Astrocyte (in vitro differentiated cells and primary cell): ENCODE measurements at regions not wholly inside any gene's neighbourhood (a gene's known extent, or its start where the extent isn't known, plus 50 kb on each side); places are given as distances from the start of the nearest gene placed in this dataset.

ENCODE experiments used
- DNase-seq: peaks from one replicate; pipeline ENCODE4 v3.0.0-alpha.2; 2010; ENCODE audit warnings: low read depth
- FAIRE-seq: peaks from 2 replicates; lab custom pipeline; 2011; peaks lifted over from hg19 to GRCh38; lab: Jason Lieb, UNC
- H2AFZ ChIP-seq: 2 replicates; pipeline ENCODE4 v1.6.0; 2012; ENCODE audit warnings: low read depth, low read length, inconsistent platforms
- H3K27ac ChIP-seq: 2 replicates; pipeline ENCODE4 v1.5.1; 2011; ENCODE audit warnings: low read depth, low read length, inconsistent platforms
- H3K27me3 ChIP-seq: 2 replicates; pipeline ENCODE4 v1.6.0; 2011; ENCODE audit warnings: low read length, inconsistent platforms; ENCODE audit not compliant: insufficient read depth
- H3K36me3 ChIP-seq: 2 replicates; pipeline ENCODE4 v1.5.1; 2011; ENCODE audit warnings: low read length, inconsistent platforms; ENCODE audit not compliant: insufficient read depth
- H3K4me1 ChIP-seq: 2 replicates; pipeline ENCODE4 v1.5.1; 2011; ENCODE audit warnings: low read length, inconsistent platforms; ENCODE audit not compliant: insufficient read depth
- H3K4me2 ChIP-seq: 2 replicates; pipeline ENCODE4 v1.6.0; 2012; ENCODE audit warnings: low read length, inconsistent platforms
- H3K4me3 ChIP-seq: 2 replicates; pipeline ENCODE4 v1.5.1; 2011; ENCODE audit warnings: low read depth, mild to moderate bottlenecking, low read length, inconsistent platforms; ENCODE audit not compliant: insufficient read depth
- H3K79me2 ChIP-seq: 2 replicates; pipeline ENCODE4 v1.6.0; 2012; ENCODE audit warnings: mild to moderate bottlenecking, low read length, inconsistent platforms; ENCODE audit not compliant: insufficient read depth
- H3K9ac ChIP-seq: 2 replicates; pipeline ENCODE4 v1.6.0; 2012; ENCODE audit warnings: mild to moderate bottlenecking, low read length, inconsistent platforms
- H3K9me3 ChIP-seq: 2 replicates; pipeline ENCODE4 v1.5.1; 2012; ENCODE audit warnings: low read depth, mild to moderate bottlenecking, low read length, inconsistent platforms; ENCODE audit not compliant: insufficient read depth
- H4K20me1 ChIP-seq: 2 replicates; pipeline ENCODE4 v1.6.0; 2012; ENCODE audit warnings: low read length, inconsistent platforms; ENCODE audit not compliant: insufficient read depth
- H3K27ac Mint-ChIP-seq: one replicate; pipeline ENCODE4 v1.8.0; 2021; ENCODE audit warnings: mild to moderate bottlenecking, mixed read lengths; ENCODE audit not compliant: unreplicated experiment
- H3K27me3 Mint-ChIP-seq: one replicate; pipeline ENCODE4 v1.8.0; 2021; ENCODE audit warnings: low read depth, mixed read lengths; ENCODE audit not compliant: unreplicated experiment
- H3K36me3 Mint-ChIP-seq: one replicate; pipeline ENCODE4 v1.8.0; 2021; ENCODE audit warnings: low read depth, mixed read lengths; ENCODE audit not compliant: unreplicated experiment
- H3K4me1 Mint-ChIP-seq: one replicate; pipeline ENCODE4 v1.8.0; 2021; ENCODE audit warnings: low read depth, mixed read lengths; ENCODE audit not compliant: unreplicated experiment
- H3K4me3 Mint-ChIP-seq: one replicate; pipeline ENCODE4 v1.8.0; 2021; ENCODE audit warnings: mild to moderate bottlenecking, moderate library complexity, mixed read lengths; ENCODE audit not compliant: unreplicated experiment
- H3K9me3 Mint-ChIP-seq: one replicate; pipeline ENCODE4 v1.8.0; 2021; ENCODE audit warnings: mild to moderate bottlenecking, mixed read lengths; ENCODE audit not compliant: unreplicated experiment
- CTCF ChIP-seq: IDR thresholded peaks from 2 replicates; pipeline ENCODE4 v1.5.1; 2011; ENCODE audit warnings: low read depth, mild to moderate bottlenecking, inconsistent platforms, low read length, moderate library complexity; ENCODE audit not compliant: insufficient read depth
- EZH2 ChIP-seq: IDR thresholded peaks from 2 replicates; pipeline ENCODE4 v1.6.1; 2012; ENCODE audit warnings: mild to moderate bottlenecking, low read length, inconsistent platforms; ENCODE audit not compliant: insufficient read depth

GRCh38 chr4:13704761-13705160 is 77.2 kb upstream of the BOD1L1 start:
- no peak for DNase-seq
- no peak for FAIRE-seq
- no peak overlapping the region for H3K4me3 ChIP-seq
- H3K9ac ChIP-seq: no peak overlapping the region
- no peaks in the 10 kb centered on the region for H3K27me3 ChIP-seq
- no peak overlapping the region for H3K4me3 Mint-ChIP-seq
- H3K4me2 ChIP-seq: no peak overlapping the region
- no peaks in the 10 kb centered on the region for H4K20me1 ChIP-seq
- no peak for TF ChIP-seq EZH2
- no peak for TF ChIP-seq CTCF
- no peak overlapping the region for H3K27ac ChIP-seq
- H3K27me3 Mint-ChIP-seq: no peaks in the 10 kb centered on the region
- peaks cover 12% of the 10 kb centered on the region for H3K4me1 Mint-ChIP-seq
- H3K9me3 Mint-ChIP-seq: no peaks in the 10 kb centered on the region
- H3K36me3 ChIP-seq: no peaks in the 10 kb centered on the region
- no peaks in the 10 kb centered on the region for H3K9me3 ChIP-seq
- H3K4me1 ChIP-seq: peaks cover 11% of the 10 kb centered on the region
- H2AFZ ChIP-seq: no peak overlapping the region
- no peak overlapping the region for H3K27ac Mint-ChIP-seq
- no peaks in the 10 kb centered on the region for H3K36me3 Mint-ChIP-seq
- no peaks in the 10 kb centered on the region for H3K79me2 ChIP-seq

- Histone ChIP-seq H3K4me3 (no peak overlapping the region), H3K36me3 (no peaks in the 10 kb centered on the region), H2AFZ (no peak overlapping the region), H3K4me1 (peaks cover 4% of the 10 kb centered on the region), H3K27ac (no peak overlapping the region), H3K9ac (no peak overlapping the region), H4K20me1 (no peaks in the 10 kb centered on the region), H3K27me3 (no peaks in the 10 kb centered on the region), H3K4me2 (no peak overlapping the region), H3K9me3 (no peaks in the 10 kb centered on the region), H3K79me2 (no peaks in the 10 kb centered on the region)
- no peak overlapping the region for H3K4me3 Mint-ChIP-seq
- no peak overlapping the region for H3K27ac Mint-ChIP-seq
- TF ChIP-seq CTCF (no peak), EZH2 (no peak)
- FAIRE-seq (no peak), DNase-seq (no peak)
- no peaks in the 10 kb centered on the region for H3K36me3 Mint-ChIP-seq
- H3K9me3 Mint-ChIP-seq: no peaks in the 10 kb centered on the region
- H3K27me3 Mint-ChIP-seq: peaks cover 3% of the 10 kb centered on the region
- peaks cover 12% of the 10 kb centered on the region for H3K4me1 Mint-ChIP-seq
Measured at GRCh38 chr4:13705521-13706041, 78.1 kb upstream of the BOD1L1 start.

- no peak for DNase-seq
- Histone ChIP-seq H2AFZ (no peak overlapping the region), H3K27ac (no peak overlapping the region), H3K27me3 (no peaks in the 10 kb centered on the region), H3K36me3 (no peaks in the 10 kb centered on the region), H3K4me2 (no peak overlapping the region), H3K4me1 (no peaks in the 10 kb centered on the region), H3K4me3 (no peak overlapping the region), H3K9ac (no peak overlapping the region), H3K79me2 (no peaks in the 10 kb centered on the region), H3K9me3 (no peaks in the 10 kb centered on the region), H4K20me1 (no peaks in the 10 kb centered on the region)
- H3K4me3 Mint-ChIP-seq: no peak overlapping the region
- no peak overlapping the region for H3K27ac Mint-ChIP-seq
- FAIRE-seq: no peak
- H3K4me1 Mint-ChIP-seq: peaks cover 12% of the 10 kb centered on the region
- H3K36me3 Mint-ChIP-seq: no peaks in the 10 kb centered on the region
- H3K9me3 Mint-ChIP-seq: no peaks in the 10 kb centered on the region
- H3K27me3 Mint-ChIP-seq: peaks cover 3% of the 10 kb centered on the region
- TF ChIP-seq CTCF (no peak), EZH2 (no peak)
Measured at GRCh38 chr4:13706120-13706519, 78.6 kb upstream of the BOD1L1 start.
